NCI-H2227 (cell line): ENCODE measurements at regions not wholly inside any gene's neighbourhood (a gene's known extent, or its start where the extent isn't known, plus 50 kb on each side); places are given as distances from the start of the nearest gene placed in this dataset.

ENCODE experiments used
- DNase-seq: peaks from one replicate; lab custom pipeline; 2025; ENCODE audit not compliant: unreplicated experiment; lab: John Stamatoyannopoulos, UW

DNA sequence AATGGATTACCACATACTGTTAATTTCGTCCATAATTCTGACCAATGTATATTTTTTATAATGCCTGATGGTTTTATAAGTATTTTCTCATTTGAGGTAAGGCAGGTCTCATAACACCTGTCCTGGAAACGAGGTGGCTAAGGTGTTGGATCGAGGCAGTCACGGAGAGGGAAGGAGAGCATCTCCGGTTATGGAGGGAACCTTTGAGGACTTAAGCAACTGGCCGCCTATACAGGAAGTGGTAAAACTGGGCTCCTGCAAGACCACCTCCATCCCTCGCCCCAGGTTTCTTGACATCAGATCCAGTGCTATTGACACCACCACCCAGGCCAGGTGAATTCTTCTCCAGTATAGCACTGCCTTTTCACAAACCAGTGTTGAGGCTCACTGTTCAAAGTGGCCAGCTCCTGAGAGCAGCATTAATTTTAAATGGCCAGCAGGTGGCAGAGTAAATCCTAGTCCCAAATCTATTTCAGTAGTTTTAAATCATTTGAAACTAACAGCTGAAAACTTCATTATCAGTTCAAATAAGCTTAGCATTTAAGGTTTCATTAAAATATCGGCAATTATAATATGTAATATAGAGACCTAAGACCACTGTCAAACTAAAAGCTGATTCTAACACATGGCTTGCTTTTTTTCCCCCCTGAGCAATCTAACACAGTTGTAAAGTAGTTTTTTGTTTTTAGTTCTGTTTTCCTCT, 100.8 kb downstream of the PPM1A start:
- DNase-seq = peak; percentile 42

DNA sequence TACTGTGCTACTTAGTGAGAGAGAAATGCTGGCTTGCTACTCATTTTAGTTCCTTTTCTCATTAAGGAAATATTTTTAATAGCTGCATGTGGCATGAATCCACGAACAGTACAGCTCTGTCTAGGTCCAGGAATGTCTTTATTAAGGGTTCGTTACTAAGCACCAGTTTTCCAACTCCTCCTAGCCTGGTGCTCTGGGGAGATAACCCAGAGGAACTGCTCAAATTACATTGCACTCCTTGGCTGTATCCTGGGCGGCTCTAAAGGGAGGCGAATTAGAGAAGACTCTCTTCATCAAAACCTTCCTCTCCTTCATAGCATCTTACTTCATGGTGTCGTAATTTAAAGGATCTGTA, 101.3 kb downstream of the PPM1A start:
- DNase-seq = no peak

- no peak for DNase-seq
Observed at GRCh38 chr14:60353420-60353819, 104.4 kb downstream of the PPM1A start.

DNA sequence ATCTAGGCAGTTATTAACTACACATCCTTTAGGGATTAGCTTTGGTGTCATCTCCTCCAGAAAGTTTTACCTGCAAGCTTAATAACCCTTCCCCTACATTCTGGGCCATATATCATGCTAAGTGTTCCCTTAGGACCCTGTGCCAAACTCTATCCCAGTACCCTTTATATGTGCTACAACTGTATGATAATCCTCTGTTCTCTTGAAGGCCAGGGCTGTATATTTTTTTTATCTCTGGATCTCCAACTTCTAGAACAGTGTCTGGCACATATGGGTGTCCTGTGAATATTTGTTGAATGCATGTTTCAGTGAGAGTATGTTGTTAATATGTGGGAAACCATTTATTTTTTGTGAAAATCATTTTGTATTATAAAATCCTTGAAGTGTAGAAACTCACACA, 106.7 kb downstream of the PPM1A start:
- no peak for DNase-seq

GRCh38 chr14:60356386-60356785, 107.4 kb downstream of the PPM1A start:
- no peak for DNase-seq

DNA sequence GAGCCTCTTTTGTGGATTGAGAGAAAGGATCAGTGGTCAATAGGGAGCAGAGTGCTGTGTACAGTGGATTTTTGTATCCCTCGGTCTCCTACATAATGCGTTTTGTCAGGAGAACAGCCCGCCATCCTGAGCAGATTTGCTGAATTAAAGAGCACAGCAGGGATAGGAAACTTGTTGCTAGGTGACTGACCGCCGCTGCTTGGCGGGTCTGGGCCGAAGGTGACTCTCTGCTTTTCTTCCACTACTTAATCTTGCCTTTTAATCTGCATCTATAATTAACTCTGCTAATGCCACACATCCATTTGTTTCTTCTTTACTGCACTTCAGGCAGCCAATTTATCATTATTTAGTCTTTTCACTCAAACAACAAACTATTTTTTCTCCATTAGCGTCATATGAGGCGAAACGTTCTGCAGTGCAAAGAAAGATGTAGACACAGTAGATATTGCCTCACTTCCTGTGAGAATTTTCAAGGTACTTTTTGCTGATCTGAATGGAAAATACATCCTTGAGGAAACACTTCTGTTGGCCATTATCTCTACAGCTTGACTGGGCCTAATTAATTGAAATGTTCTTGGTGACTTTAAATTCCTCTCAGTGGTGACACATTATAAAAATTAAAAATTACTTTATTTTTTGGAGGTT, 108.0 kb downstream of the PPM1A start:
- peak; percentile 51 for DNase-seq

- peak; percentile 6 for DNase-seq
Observed at GRCh38 chr14:60357551-60358149, 108.6 kb downstream of the PPM1A start.

DNA sequence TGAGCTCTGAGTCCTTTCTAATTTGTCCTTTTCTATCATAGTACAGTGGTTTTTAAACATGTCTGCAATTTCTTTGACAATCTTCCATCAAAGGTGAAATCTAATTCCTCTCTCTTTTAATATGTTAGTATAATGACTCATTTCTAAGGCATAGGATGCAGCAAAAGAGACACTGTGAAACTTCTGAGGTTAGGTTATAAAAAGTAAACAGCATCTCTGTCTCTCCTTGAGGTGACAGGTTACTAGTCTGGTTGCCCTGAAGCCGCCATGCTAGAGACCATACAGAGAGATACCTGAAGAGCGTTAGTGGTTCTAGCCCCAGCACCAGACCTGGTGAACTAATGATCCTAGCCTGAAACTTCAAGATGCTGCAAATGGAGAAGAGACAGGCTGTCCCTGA, 114.3 kb downstream of the PPM1A start:
- no peak for DNase-seq

DNA sequence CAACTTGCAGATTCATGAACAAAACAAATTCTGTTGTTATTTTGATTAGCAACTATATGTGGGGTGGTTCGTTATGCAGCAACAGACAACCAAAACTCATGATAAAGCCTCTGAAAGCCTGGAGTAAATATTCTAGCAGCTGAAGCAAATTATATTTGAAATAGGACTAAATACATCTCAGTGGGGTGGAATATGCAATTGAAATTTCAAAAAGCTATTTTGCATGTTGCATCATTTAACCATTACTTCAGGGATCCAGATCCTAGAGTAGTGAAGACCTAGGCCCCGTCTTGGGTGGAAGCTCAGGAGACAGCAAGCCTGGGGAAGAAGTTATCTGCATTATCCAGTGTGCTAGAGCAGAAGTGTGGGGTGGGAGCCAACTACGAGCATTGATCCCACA, 114.7 kb downstream of the PPM1A start:
- DNase-seq = no peak

DNA sequence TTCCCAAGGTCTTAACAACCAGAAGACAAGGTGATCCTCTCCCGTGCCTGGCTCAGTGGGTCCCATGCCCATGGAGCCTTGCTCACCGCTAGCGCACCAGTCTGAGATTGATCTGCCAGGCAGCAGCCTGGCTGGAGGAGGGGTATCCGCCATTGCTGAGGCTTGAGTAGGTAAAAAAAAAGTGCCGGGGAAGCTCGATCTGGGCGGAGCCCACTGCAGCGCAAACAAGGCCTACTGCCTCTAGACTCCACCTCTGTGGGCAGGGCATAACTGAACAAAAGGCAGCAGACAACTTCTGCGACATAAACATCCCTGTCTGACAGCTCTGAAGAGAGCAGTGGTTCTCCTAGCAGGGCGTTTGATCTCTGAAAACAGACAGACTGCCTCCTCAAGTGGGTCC, 104.0 kb downstream of the C14orf39 start:
- peak; percentile 51 for DNase-seq
